ENCODE measurements at regions not wholly inside any gene's neighbourhood (a gene's known extent, or its start where the extent isn't known, plus 50 kb on each side); places are given as distances from the start of the nearest gene placed in this dataset.

DNA sequence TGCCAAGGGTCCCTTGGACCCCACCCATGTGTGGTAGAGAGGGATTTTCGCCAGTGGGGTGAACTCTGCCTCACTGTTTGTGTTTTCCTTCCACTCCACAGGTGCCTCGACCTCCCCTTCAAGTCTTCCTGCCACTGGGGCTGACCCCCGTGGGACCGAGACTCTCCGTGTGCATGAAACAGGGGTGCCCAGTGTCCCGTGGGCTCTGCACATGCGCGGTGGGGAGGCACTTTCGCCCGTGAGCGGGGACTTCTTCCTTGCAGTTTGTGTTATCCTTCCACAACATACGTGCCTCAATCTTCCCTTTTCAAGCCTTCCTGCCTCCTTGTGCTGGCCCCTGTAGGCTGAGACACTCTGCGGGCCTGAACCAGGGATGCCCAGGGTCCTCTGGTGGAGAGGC lies 362.4 kb downstream of the ALG10 start:
- Mint-ChIP-seq H3K4me1 (ENCODE audit: low read depth, unreplicated experiment) (no peaks in the 10 kb centered on the region), H3K9me3 (ENCODE audit: low read depth, unreplicated experiment) (peaks cover 20% of the 10 kb centered on the region), H3K4me3 (ENCODE audit: low read depth, unreplicated experiment) (no peak overlapping the region), H3K27ac (ENCODE audit: unreplicated experiment) (no peak overlapping the region), H3K36me3 (ENCODE audit: insufficient read depth, unreplicated experiment) (no peaks in the 10 kb centered on the region), H3K27me3 (ENCODE audit: unreplicated experiment) (no peaks in the 10 kb centered on the region)
- no peak for DNase-seq
- CTCF ChIA-PET, result no interaction called here
- intact Hi-C loops (cut with micrococcal nuclease; ENCODE audit: unreplicated experiment), result no loop called here
- BruUV-seq (replicated peaks), result no TSS peak
- no peak for TF ChIP-seq CTCF (IDR thresholded peaks at IDR 0.05; ENCODE audit: unreplicated experiment)

- Mint-ChIP-seq H3K9me3 (ENCODE audit: low read depth, unreplicated experiment) (peaks cover 16% of the 10 kb centered on the region), H3K36me3 (ENCODE audit: insufficient read depth, unreplicated experiment) (no peaks in the 10 kb centered on the region), H3K27ac (ENCODE audit: unreplicated experiment) (no peak overlapping the region), H3K4me3 (ENCODE audit: low read depth, unreplicated experiment) (no peak overlapping the region), H3K27me3 (ENCODE audit: unreplicated experiment) (no peaks in the 10 kb centered on the region), H3K4me1 (ENCODE audit: low read depth, unreplicated experiment) (no peaks in the 10 kb centered on the region)
- TF ChIP-seq CTCF (IDR thresholded peaks at IDR 0.05; ENCODE audit: unreplicated experiment), result no peak
- intact Hi-C loops (cut with micrococcal nuclease; ENCODE audit: unreplicated experiment), result no loop called here
- DNase-seq, result no peak
- CTCF ChIA-PET, result no interaction called here
- no TSS peak for BruUV-seq (replicated peaks)
Measured at GRCh38 chr12:34386016-34386415, 363.7 kb downstream of the ALG10 start.

DNA sequence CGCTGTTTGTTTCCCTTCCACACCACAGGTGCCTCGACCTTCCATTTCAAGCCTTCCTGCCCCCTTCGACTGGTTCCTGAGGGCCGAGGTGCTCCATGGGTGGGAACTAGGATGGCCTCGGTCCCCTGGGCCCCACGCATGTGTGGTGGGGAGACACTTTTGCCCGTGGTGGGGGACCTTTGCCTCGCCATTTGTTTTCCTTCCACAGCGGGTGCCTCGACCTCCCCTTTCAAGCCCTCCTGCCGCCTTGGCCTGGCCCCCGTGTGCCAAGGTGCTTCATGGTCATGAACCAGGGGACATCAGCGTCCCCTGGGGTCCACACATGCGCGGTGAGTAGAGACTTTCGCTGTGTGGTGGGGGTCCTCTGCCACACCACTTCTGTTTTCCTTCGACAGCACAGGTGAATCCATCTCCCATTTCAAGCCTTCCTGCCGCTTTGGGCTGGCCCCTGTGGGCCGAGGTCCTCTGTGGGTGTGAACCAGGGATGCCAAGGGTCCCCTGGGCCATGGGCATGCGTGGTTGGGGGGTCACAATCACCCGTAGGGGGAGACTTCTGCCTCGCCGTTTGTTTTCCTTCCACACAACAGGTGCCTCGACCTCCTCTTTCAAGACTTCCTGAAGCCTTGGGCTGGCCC lies 364.4 kb downstream of the ALG10 start:
- Mint-ChIP-seq H3K36me3 (ENCODE audit: insufficient read depth, unreplicated experiment) (no peaks in the 10 kb centered on the region), H3K27me3 (ENCODE audit: unreplicated experiment) (no peaks in the 10 kb centered on the region), H3K4me1 (ENCODE audit: low read depth, unreplicated experiment) (no peaks in the 10 kb centered on the region), H3K4me3 (ENCODE audit: low read depth, unreplicated experiment) (no peak overlapping the region), H3K27ac (ENCODE audit: unreplicated experiment) (no peak overlapping the region), H3K9me3 (ENCODE audit: low read depth, unreplicated experiment) (peaks cover 13% of the 10 kb centered on the region)
- intact Hi-C loops (cut with micrococcal nuclease; ENCODE audit: unreplicated experiment), result no loop called here
- no TSS peak for BruUV-seq (replicated peaks)
- no peak for DNase-seq
- CTCF ChIA-PET, result no interaction called here
- TF ChIP-seq CTCF (IDR thresholded peaks at IDR 0.05; ENCODE audit: unreplicated experiment), result no peak

DNA sequence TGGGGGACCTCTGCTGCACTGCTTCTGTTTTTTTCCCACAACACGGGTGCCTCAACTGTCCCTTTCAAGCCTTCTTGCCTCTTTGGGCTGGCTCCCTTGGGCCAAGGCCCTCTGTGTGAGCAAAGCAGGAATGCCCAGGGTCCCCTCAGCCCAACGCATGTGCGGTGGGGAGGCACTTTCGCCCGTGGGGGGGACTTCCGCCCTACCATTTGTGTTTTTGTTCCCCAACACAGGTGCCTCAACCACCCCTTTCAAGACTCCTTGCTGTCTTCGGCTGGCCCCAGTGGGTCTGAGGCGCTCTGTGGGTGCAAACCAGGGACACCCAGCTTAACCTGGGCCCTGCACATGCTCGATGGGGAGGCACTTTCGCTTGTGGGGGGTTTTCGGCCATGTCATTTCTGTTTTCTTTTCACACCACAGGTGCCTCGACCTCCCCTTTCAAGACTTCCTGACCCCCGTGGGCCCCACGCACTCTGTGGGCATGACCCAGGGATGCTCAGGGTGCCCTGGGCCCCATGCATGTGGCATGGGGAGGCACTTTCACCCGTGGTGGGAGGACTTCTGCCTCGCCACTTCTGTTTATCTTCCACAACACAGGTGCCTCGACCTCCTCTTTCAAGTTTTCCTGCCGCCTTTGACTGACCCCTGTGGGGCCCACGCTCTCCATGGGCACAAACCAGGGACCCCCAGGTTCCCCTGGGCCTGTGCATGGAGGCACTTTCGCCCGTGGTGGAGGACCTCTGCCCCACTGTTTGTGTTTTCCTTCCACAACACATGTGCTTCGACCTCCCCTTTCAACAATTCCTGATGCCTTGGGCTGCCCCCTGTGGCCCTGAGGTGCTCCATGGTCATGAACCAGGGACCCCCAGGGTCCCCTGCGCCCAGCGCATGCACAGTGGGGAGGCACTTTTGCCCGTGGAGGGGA lies 365.7 kb downstream of the ALG10 start:
- intact Hi-C loops (cut with micrococcal nuclease; ENCODE audit: unreplicated experiment), result no loop called here
- Mint-ChIP-seq H3K27me3 (ENCODE audit: unreplicated experiment) (no peaks in the 10 kb centered on the region), H3K27ac (ENCODE audit: unreplicated experiment) (no peak overlapping the region), H3K36me3 (ENCODE audit: insufficient read depth, unreplicated experiment) (no peaks in the 10 kb centered on the region), H3K4me3 (ENCODE audit: low read depth, unreplicated experiment) (no peak overlapping the region), H3K4me1 (ENCODE audit: low read depth, unreplicated experiment) (no peaks in the 10 kb centered on the region), H3K9me3 (ENCODE audit: low read depth, unreplicated experiment) (peaks cover 12% of the 10 kb centered on the region)
- no peak for TF ChIP-seq CTCF (IDR thresholded peaks at IDR 0.05; ENCODE audit: unreplicated experiment)
- BruUV-seq (replicated peaks), result no TSS peak
- CTCF ChIA-PET, result no interaction called here
- no peak for DNase-seq

All from Calu3 (cell line).